K562 (cell line): ENCODE measurements at regions not wholly inside any gene's neighbourhood (a gene's known extent, or its start where the extent isn't known, plus 50 kb on each side); places are given as distances from the start of the nearest gene placed in this dataset.

Source experiments
- ATAC-seq: fragments of 200-7000 bp; cut with Tn5 transposase; 3 replicates; pipeline ENCODE4 v1.9.1; 2020; ENCODE audit warnings: moderate library complexity
- BruUV-seq: library from RNA; stranded (reverse); fragments of 400-500 nt; replicated peaks from 2 replicates; lab custom pipeline; 2021; lab: Mats Ljungman, UMichigan
- CTCF ChIA-PET: fragments of 300-600 bp; formaldehyde crosslinking; extraction: SDS; loops from one replicate; lab custom pipeline; 2021; ENCODE audit warnings: low intra/inter-chr PET ratio; lab: Yijun Ruan, JAX
- POLR2A ChIA-PET: fragments of 300-600, 350-650 bp; sonication (Branson Sonifier 250); formaldehyde crosslinking; extraction: SDS; loops from one replicate; lab custom pipeline; 2021; ENCODE audit warnings: antibody characterized with exemption, inconsistent platforms; lab: Yijun Ruan, JAX
- DNase-seq, 4 experiments: peaks; one replicate each; pipeline versions ENCODE4 v3.0.0 to v3.0.0-alpha.2; 2011 to 2018; ENCODE audit warnings: low spot score in 3 of 4, mixed read lengths in 3 of 4; ENCODE audit errors: extremely low read depth in 1 of 4
- FAIRE-seq: peaks from 2 replicates; lab custom pipeline; 2011; peaks lifted over from hg19 to GRCh38; lab: Jason Lieb, UNC
- H2AFZ ChIP-seq: 2 replicates; pipeline ENCODE4 v1.6.0; 2011; ENCODE audit warnings: low read depth, low read length, control low read depth, inconsistent platforms
- H3K27ac ChIP-seq: fragments of 200-600 bp; 3 replicates; pipeline ENCODE4 v1.8.0; 2011; ENCODE audit warnings: low read depth, mild to moderate bottlenecking, control low read depth, inconsistent platforms, low read length, moderate library complexity, mixed read lengths; ENCODE audit errors: extremely low read depth
- H3K27me3 ChIP-seq, 2 experiments: fragments of 300-600 bp in 1 of 2; 2 replicates in 1 of 2; 3 replicates in 1 of 2; pipeline versions ENCODE4 v1.6.0 to v1.8.0; 2011; ENCODE audit warnings: inconsistent platforms in 2 of 2, low read length in 2 of 2, mild to moderate bottlenecking in 1 of 2, mixed read lengths in 1 of 2, moderate library complexity in 1 of 2; ENCODE audit not compliant: control insufficient read depth in 2 of 2, insufficient read depth in 2 of 2
- H3K36me3 ChIP-seq: fragments of 300-600 bp; 3 replicates; pipeline ENCODE4 v1.8.0; 2011; ENCODE audit warnings: mild to moderate bottlenecking, low read length, inconsistent platforms; ENCODE audit not compliant: control insufficient read depth, insufficient read depth
- H3K4me1 ChIP-seq, 2 experiments: fragments of 200-600 bp in 1 of 2; replicated peaks in 1 of 2; 2 replicates in 1 of 2; 3 replicates in 1 of 2; pipeline versions ENCODE4 v1.5.1 to v1.8.0; 2011; ENCODE audit warnings: inconsistent platforms in 2 of 2, low read length in 2 of 2, mild to moderate bottlenecking in 1 of 2, mixed read lengths in 1 of 2, moderate library complexity in 1 of 2; ENCODE audit not compliant: control insufficient read depth in 2 of 2, insufficient read depth in 2 of 2
- H3K4me2 ChIP-seq: 2 replicates; pipeline ENCODE4 v1.6.1; 2011; ENCODE audit warnings: low read length, control low read depth, inconsistent platforms, mixed read lengths; ENCODE audit not compliant: insufficient read depth
- H3K4me3 ChIP-seq: fragments of 200-600 bp; sonication (generic), shearing (Covaris generic); 2 replicates; pipeline ENCODE4 v1.5.1; 2016; ENCODE audit warnings: control low read depth, inconsistent platforms
- H3K79me2 ChIP-seq: fragments of 200-600 bp; 3 replicates; pipeline ENCODE4 v1.8.0; 2011; ENCODE audit warnings: low read length, inconsistent platforms; ENCODE audit not compliant: control insufficient read depth, insufficient read depth
- H3K9ac ChIP-seq, 2 experiments: 2 replicates each; pipeline versions ENCODE4 v1.6.0 to v1.6.1; 2011; ENCODE audit warnings: low read depth in 2 of 2, low read length in 2 of 2, control low read depth in 1 of 2, inconsistent platforms in 1 of 2, mild to moderate bottlenecking in 1 of 2, mixed read lengths in 1 of 2; ENCODE audit not compliant: insufficient read depth in 1 of 2
- H3K9me1 ChIP-seq: one replicate; pipeline ENCODE4 v1.6.0; 2011; ENCODE audit warnings: inconsistent platforms, mild to moderate bottlenecking, low read length, moderate library complexity; ENCODE audit not compliant: control insufficient read depth, insufficient read depth
- H3K9me3 ChIP-seq: replicated peaks from 2 replicates; pipeline ENCODE4 v1.5.1; 2011; ENCODE audit warnings: low read depth, low read length, inconsistent platforms; ENCODE audit not compliant: control insufficient read depth, insufficient read depth
- H4K20me1 ChIP-seq: replicated peaks from 2 replicates; pipeline ENCODE4 v1.6.1; 2011; ENCODE audit warnings: low read length, inconsistent platforms, mixed read lengths; ENCODE audit not compliant: control insufficient read depth, insufficient read depth
- CBX2 ChIP-seq: fragments of 200-600 bp; sonication (generic); IDR thresholded peaks from one replicate; pipeline ENCODE4 v1.6.1; 2012; ENCODE audit warnings: mild to moderate bottlenecking, low read length, inconsistent platforms; ENCODE audit not compliant: insufficient read depth, poor library complexity, severe bottlenecking
- FIP1L1 ChIP-seq: fragments of 200-400 bp; formaldehyde crosslinking; IDR thresholded peaks from 2 replicates; pipeline ENCODE4 v1.6.1; 2018; ENCODE audit warnings: mild to moderate bottlenecking, low read depth, low read length; ENCODE audit not compliant: poor library complexity, severe bottlenecking
- FOXJ2 ChIP-seq: fragments of 200-800 bp; sonication (Bioruptor generic); IDR thresholded peaks from 2 replicates; pipeline ENCODE4 v1.6.1; 2016; ENCODE audit warnings: missing genetic modification characterization, missing compliant biosample characterization
- WHSC1 ChIP-seq: IDR thresholded peaks from one replicate; pipeline ENCODE4 v1.6.1; 2012; ENCODE audit warnings: low read length, control low read depth, inconsistent platforms
- ZNF436 ChIP-seq: fragments of 250-450, 450-650 bp; sonication (Bioruptor Pico); formaldehyde crosslinking; IDR thresholded peaks from 2 replicates; pipeline ENCODE4 v1.7.0; 2020; ENCODE audit warnings: mild to moderate bottlenecking
- WGBS: fragments of 100-300 bp; shearing (Covaris generic); methylation state at CpG from one replicate; pipeline ENCODE4 v1.1.6; 2016; ENCODE audit warnings: low coverage, mixed read lengths; ENCODE audit not compliant: insufficient coverage; ENCODE audit errors: missing lambda C conversion rate; 5-methylcytosine and 5-hydroxymethylcytosine counted together
- in situ Hi-C: fragments of 300-500 bp; cut with MboI; formaldehyde crosslinking; loops from 4 replicates; pipeline ENCODE4 v1.15.0; 2018; ENCODE audit warnings: inconsistent platforms, mixed read lengths
- intact Hi-C: fragments of 100-400 bp; cut with micrococcal nuclease; formaldehyde crosslinking; loops from 2 replicates; pipeline ENCODE4 v1.14.2; 2022
- TF ChIP-seq, protein P1 (sequence below): fragments of 450-650 bp; IDR thresholded peaks from 2 replicates; pipeline ENCODE4 v1.6.1; 2018; ENCODE audit not compliant: partially characterized antibody

DNA sequence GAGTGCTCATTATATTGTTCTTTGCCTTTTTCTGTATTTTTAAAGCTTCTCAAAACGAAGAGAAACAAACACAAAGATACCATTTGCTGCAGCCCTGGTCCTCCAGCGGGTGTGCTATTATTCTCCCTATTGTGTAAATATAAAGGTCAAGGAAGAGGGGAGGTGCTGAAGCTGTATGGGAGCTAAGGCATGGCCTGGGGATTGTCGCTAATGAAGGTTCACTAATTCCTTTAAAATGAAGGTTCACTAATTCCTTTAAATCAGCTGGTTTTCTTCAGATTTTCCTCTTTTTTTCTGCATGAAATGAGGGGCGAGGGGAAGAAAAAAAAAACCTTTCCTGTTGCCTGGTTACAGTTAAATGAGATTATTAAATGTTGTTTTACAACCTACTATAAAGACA, 74.5 kb upstream of the MAP1B start (continued):
- TF ChIP-seq CBX2 (no peak), FIP1L1 (no peak)

DNA sequence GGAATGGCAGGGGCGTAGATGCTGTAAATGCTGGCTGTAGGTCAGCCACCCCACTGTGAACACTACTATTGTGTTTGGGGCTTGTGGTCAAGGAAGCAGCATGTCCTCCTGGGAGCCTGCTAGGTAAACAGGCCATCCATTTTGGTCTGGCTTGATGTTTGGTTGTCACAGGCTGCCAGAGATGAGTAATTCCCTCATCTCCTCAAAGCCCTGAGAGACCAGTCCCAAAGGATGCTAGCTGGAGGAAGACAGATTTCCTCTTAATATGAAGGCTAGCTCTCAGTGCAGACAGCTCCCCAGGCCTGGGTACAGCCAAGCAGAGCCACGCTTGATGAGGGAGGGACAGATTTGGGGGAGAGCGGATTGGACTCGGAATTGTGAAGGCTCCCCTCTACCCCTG, 72.5 kb upstream of the MAP1B start:
- Histone ChIP-seq H3K27me3 (peaks cover 0 to 14% of the 10 kb centered on the region in 2 experiments; a peak in 2 of 5 replicates), H3K9me1 (no peaks in the 10 kb centered on the region), H3K9ac (no peak overlapping the region), H3K27ac (no peak overlapping the region), H3K4me1 (no peaks in the 10 kb centered on the region), H3K4me2 (no peak overlapping the region), H3K79me2 (no peaks in the 10 kb centered on the region), H3K9me3 (no peaks in the 10 kb centered on the region), H3K36me3 (no peaks in the 10 kb centered on the region), H2AFZ (no peak overlapping the region), H4K20me1 (no peaks in the 10 kb centered on the region), H3K4me3 (no peak overlapping the region)
- intact Hi-C loops (no loop called here), in situ Hi-C loops (no loop called here)
- ChIA-PET POLR2A (no interaction called here), CTCF (no interaction called here)
- ATAC-seq: no peak
- no TSS peak for BruUV-seq
- DNase-seq: no peak
- WGBS: 0% methylated on average over 4 of the region's 4 CpGs
- no peak for FAIRE-seq
- TF ChIP-seq WHSC1 (no peak), FOXJ2 (no peak), ZNF436 (CRISPR knock-in tag) (no peak)
- TF ChIP-seq, protein P1, sequence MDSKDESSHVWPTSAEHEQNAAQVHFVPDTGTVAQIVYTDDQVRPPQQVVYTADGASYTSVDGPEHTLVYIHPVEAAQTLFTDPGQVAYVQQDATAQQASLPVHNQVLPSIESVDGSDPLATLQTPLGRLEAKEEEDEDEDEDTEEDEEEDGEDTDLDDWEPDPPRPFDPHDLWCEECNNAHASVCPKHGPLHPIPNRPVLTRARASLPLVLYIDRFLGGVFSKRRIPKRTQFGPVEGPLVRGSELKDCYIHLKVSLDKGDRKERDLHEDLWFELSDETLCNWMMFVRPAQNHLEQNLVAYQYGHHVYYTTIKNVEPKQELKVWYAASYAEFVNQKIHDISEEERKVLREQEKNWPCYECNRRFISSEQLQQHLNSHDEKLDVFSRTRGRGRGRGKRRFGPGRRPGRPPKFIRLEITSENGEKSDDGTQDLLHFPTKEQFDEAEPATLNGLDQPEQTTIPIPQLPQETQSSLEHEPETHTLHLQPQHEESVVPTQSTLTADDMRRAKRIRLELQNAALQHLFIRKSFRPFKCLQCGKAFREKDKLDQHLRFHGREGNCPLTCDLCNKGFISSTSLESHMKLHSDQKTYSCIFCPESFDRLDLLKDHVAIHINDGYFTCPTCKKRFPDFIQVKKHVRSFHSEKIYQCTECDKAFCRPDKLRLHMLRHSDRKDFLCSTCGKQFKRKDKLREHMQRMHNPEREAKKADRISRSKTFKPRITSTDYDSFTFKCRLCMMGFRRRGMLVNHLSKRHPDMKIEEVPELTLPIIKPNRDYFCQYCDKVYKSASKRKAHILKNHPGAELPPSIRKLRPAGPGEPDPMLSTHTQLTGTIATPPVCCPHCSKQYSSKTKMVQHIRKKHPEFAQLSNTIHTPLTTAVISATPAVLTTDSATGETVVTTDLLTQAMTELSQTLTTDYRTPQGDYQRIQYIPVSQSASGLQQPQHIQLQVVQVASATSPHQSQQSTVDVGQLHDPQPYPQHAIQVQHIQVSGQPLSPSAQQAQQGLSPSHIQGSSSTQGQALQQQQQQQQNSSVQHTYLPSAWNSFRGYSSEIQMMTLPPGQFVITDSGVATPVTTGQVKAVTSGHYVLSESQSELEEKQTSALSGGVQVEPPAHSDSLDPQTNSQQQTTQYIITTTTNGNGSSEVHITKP: no peak
